IPS-NIHi7 (cell line): ENCODE measurements at regions not wholly inside any gene's neighbourhood (a gene's known extent, or its start where the extent isn't known, plus 50 kb on each side); places are given as distances from the start of the nearest gene placed in this dataset.

ENCODE experiments used
- DNase-seq: peaks from one replicate; pipeline ENCODE4 v3.0.0; 2012; ENCODE audit warnings: mixed read lengths; ENCODE audit errors: extremely low spot score

DNA sequence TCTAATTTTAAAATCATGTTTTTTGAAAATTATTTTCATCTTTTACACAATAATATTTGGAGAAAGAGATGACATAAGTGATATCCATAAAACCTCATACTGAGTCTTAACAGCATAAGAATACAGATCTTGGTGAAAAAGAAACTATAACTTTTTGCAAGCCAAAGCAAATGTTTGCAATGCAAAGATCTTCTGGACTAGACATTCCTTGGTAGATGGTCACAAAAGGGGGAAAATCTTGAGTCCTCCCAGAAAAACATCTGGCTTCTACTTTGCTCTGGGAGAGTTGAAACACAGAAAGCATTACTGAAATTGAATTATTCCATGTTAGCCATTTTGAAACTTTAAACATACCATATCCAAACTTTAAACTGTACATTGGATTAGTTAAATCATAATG is 308.2 kb downstream of the ANXA1 start:
- DNase-seq: no peak

DNA sequence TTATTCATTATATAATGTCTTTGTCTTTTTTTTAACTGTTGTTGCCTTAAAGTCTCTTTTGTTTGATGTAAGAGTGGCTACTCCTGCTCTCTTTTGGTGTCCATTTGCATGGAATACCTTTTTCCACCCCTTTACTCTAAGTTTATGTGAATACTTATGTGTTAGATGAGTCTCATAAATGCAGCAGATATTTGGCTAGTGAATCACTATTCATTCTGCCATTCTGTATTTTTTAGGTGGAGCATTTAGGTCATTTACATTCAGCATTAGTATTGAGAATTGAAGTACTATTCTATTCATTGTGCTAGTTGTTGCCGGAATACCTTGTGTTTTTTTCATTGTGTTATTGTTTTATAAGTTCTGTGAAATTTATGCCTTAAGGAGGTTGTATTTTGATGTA is 317.1 kb downstream of the ANXA1 start:
- DNase-seq: no peak

DNA sequence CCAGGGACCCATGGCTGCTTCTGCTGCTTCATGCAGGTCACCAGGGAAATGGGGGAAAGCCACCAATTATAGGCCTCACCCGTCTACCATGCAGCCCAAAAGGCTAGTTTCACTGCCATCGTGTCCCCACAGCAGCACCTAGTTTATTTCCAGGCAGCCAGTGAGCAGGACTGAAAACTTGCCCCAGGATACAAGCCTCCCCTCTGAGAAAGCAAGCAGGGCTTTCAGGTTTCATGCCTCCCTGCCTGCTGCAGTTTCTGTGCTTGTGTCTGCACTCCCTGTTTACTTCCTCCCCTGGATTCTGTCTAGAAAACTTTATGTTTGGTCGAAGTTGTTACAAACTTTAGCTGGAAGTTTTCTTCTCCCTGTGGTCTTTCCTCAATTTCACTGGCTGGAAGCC is 319.1 kb downstream of the ANXA1 start:
- no peak for DNase-seq

DNA sequence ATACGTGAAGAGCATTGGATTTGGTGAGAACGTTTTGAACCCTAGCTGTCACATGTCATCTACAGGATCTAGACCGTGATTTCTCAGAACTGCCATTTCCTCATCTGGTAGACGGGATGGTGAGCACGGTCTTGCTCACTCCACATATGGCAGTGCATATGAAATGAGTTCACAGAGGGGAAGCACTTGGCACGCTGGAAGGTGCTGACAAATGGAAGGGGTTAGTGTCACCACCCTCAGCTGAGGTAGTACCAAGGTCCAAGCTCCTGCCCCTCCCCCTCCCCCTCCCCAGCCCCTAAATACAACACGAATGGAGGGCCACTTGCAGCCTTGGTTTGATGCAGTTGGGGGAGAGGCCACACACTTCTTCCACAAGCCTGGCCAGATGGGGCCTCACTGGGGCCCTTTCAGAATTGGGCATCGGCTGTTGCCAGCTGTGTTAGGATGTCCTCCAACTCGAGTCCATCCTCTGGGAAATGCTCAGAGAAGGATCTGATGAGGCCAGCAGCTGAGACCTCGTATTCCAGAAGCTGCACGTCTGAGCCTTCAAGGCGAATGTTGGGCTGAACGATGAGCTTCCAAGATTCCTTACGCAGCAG is 322.4 kb downstream of the ANXA1 start:
- DNase-seq: no peak

DNA sequence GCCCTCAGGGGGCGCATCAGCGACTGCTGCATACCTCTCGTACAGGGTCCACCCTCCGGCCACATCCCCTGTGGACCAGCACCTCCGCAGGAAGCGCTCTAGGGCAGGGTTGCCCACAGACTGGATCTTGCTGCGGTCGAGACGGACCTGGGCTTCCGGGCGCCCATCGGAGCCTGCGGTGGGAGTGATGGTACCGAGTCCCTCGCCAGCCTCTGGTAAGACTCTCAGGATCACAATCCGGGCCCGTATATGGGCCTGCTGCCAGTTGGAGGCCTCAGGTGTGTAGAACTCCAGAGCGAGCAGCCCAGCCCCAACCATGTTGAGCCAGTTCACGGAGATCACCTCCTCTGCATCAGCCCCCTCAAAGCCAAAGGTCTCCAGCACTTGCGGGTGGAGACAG is 323.0 kb downstream of the ANXA1 start:
- DNase-seq: no peak

DNA sequence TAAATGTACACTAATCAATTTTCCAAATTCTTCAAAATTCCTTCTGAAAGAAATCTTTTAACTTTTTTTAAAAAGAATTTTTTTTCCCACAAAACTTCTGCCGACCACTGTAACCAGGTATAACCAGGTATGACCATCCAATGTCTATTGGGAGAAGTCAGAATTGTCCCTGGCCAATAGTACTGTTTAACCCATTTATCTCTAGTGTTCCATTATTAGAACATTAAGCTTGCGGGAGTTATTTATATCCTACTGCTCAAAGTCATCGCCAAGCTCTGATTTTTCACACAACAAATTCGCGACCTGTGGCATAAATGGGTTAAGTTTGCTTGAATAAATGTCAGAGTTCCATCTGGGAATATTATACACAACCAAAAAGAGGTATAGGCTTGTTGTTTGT is 343.2 kb downstream of the ANXA1 start:
- DNase-seq: no peak

DNA sequence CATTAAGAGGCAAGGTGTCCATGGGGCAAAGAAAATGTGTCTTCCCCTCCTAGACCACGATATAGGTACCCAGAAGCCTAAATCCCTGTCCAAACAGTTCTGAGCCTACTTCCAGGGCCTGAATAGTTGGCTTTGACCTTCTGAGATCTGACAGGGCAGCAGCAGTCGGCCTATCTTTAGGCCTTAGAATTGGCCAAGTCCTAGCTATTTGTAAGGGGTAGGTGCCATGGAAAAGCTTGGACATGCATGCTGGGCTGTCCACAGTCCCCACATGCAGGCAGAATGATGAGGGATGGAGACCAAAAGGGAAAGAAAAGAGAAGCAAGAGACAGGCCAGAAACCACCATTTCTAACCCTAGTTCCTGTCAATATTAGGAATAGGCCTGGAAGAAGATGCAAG is 346.1 kb downstream of the ANXA1 start:
- DNase-seq: no peak

DNA sequence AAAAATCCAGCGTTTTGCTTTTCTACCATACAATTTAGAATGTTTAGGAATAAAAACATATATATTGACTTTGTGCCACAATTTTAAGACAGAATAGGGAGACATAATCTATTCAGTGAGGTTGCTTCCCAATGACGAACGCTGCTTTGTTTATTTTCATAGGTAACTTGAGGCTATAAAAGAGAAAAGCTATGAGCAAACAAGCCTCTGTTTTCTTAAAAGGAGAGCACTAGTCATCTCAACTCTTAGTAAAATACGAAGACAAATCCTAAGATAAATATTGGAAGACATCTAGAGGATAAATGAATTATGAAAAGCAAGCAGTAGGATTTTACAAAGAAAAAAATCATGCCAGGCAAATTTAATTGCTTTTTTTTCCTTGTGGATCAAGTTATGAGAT is 363.6 kb downstream of the ANXA1 start:
- DNase-seq: no peak

DNA sequence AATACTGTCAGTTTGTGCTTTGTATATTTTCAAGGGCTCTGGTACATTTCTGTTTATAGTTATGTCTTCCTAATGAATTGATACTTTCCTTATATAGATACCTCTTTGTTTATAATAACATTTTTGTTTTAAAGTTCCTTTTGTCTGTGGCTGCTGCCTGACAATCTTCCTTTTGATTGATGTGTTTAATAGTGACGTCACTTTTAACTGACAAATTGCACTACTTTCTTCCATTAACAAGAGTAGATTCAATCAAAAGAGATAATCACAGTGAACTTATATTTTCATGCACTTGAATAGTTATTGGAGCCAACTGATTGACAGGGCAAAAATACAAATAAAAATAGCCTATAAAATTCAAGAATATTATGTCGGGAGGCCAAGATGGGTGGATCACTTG is 371.7 kb downstream of the ANXA1 start:
- DNase-seq: no peak

DNA sequence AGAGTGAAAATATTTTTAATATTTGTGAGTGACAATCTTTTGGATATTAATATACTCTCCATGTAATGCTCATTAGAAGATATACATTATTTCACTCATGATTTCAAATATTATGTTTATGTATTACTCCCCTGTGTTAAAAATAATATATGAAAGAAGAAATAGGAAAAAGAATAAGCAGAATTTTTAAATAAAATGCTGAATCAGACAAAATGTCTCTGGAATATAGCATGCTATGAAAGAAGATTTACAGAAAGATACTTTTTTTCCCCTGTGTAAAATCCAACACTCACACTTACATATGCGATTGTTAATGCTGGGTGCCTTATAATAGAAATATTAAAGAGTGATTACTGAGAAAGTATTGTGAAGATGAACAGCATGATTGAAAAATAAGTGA is 373.7 kb downstream of the ANXA1 start:
- DNase-seq: no peak

DNA sequence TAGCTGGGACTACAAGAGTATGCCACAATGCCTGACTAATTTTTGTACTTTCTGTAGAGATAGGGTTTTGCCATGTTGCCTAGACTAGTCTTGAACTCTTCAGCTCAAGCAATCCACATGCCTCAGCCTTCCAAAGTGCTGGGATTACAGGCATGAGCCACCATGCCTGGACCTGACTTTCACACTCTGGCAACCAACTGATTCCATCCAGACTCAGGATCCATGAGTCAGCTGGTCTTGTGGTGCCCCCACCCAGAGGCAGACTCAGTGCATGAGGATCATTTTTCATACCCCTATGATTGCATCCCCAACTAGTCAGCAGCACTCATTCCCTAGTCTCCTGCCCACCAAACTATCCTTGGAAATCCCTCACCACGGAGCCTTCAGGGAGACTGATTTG is 375.9 kb downstream of the ANXA1 start:
- no peak for DNase-seq

DNA sequence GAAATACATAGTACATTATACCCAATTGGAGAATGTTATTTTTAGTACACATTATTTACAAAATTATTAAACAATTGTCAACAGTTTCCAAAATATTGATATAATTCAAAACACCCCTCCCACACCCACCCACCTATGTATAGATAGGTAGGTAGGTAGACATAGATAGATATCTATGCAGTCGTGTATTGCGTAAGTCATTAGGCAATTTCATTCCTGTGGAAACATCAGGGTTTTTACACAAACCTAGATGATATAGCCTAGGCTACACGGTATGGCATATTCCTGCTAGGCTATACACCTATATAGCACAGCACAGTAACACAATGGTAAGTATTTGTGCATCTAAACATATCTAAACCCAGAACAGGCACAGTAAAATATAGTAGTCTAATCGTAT is 377.3 kb downstream of the ANXA1 start:
- no peak for DNase-seq

DNA sequence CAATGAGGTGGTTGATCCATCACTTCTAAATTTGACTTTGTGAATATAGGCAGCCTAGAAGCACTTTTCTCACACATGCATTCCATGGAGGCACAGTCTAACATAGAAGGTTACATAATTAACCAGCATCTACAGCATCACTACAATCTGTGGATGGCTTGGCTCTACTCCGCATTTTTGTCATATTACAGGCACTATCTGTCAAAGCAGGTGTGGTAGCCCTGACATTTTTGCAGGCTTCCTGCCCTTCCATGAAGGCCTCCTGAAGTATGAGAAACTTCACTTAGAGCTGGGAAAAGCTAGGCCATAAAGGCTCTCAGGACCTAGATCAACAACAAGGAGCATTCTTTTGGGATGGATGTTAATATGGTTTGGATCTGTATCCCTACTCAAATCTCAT is 378.0 kb downstream of the ANXA1 start:
- DNase-seq: no peak

DNA sequence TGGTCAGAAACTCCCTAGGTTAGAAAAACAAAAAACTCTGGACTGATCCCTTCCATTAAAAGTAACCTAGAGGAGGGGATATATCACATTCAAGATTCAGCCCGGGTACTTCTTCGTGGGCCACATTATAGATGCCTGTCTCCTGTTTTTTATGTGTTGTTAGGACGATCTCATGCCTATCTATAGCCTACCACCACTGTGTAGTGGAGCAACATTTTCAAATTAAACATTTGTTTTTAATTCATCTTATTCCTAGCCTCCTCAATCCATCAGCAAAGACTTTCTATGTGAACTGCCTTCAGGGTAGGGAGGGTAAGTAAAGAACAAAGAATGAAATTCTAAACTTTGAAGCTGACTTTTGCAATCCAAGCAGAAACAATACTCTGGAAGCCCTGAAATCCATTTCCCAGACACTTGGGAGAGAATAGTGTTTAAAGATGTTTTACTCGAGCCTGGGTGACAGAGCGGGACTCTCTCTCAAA is 379.4 kb downstream of the ANXA1 start:
- no peak for DNase-seq

DNA sequence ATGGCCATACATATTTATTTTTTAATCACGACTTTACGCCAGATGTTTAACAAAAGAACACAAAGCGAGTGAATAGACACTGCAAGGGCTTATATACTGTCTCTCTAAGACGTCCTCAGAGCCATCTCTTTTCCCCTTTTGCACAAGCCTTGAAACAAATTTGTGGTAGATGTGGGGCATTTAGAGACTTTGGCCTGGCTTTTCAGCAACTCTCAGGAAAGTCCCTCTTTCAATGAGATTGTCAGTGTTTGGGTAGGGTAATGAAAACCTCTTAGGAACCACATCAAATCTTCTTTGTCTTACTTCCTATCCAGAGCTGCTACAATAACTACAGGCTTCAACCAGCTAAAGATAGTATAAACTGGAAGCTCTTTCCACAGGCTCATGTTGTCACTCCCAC is 380.0 kb downstream of the ANXA1 start:
- DNase-seq: no peak

DNA sequence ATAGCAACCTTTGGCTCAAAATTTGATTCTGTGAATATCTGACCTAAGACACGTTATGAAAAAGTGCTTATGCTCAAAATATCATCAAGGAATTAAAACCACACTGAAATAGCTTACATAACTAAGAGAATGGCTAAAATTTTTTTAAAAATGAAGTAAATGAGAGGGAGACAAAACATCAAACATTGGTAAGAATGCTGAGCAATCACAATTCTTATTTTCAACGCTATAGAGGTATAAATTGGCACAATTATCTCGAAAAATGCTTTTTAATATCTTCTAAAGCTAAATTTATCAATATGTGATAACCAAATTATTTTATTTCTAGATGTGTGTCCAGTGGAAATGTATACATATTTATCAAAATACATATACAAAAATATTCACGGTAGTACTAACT is 381.3 kb downstream of the ANXA1 start:
- no peak for DNase-seq

DNA sequence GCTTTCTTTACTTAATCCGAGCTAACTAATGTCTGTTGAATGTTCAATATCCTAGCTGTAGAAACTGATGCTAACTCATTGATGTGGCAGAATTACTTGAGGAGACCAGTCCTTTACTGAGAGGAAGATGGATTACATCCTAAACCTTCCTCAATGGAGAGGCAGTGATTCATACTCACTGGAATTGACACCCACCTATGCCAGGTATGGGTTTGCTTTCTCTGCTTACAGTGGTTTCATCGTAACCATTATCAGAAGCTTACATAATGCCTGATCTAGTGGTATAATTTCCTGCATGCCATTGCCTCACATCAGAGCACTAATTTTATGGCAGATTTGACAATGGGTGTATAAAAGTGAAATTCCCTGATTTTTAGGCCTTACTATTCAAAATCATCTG is 384.7 kb downstream of the ANXA1 start:
- no peak for DNase-seq

DNA sequence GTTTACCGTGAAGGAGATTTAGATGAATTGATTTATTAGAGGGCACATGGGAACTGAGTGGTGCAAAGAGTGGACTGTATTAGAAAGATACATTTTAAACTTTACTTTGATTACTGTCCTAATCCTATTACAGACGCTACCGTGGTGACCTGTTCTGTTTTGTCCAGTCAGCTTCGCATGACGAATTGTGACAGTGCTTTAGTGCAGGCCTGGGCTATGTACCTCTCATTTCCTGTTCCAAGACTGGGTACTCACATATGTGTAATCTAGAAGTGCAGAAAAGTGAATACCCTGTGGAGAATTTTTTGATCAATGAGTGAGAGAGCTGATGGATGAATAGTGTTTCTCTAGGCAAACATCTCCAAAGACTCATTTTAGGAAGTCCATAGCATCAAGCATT is 385.9 kb downstream of the ANXA1 start:
- DNase-seq: no peak

DNA sequence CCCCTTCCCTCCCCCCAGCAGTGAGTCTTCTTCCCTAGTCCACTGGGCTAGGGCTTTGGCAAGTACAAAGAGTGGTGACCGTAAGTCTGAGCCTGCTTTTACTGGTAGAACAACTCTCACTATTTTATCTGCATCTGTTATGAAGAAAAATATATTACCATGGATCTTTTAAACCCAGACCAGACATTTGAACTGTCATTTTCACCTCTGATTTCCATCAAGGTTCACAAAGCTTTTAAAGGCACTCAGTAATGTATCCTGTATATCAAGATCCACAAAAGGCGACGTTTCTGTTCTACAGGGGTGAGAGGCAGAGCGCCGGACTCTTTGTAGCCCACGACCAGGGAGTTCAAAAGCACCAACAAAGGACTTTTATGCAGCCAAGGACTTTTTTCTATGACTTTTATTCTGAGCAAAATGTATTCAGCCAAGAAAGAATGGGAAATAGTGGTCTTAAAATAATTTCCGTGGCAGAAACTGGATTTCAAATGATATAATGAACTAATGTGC is 388.3 kb downstream of the ANXA1 start:
- DNase-seq: no peak

DNA sequence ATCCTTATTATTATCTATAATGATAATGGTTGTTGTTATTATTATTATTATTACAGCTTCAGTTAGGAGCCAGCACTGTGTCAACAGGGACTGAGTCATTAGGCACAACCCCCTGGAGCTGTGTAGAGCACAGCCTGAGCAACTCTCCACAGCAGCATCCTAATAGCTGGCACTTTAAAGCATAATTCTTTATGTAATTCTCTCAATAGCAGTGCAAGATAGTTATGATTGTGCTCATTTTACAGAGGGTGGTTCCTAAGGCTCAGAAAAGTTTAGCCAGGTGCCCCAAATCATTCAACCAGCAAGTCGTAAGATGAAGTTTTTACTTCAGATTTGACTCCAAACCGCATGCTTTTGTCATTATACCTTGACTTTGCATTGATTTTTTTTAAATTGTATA is 390.3 kb downstream of the ANXA1 start:
- no peak for DNase-seq

DNA sequence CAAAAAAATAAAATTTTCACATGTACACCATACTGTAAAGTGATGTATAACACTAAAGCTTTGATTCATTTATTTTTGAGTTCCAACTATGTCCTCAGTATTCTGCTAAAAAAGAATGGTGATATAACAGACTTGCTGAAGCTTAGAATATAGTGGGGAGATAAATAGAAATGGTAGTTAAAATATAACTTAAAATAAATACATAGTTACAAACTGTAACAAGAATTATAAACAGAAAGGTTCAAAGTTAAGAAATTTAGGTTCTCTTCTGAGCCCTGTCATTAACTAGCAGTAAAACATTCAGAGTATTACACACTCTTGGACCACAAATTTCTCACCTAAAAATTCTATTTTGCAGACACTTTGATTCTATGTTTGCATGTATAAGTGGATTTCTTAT is 392.1 kb downstream of the ANXA1 start:
- DNase-seq: no peak

DNA sequence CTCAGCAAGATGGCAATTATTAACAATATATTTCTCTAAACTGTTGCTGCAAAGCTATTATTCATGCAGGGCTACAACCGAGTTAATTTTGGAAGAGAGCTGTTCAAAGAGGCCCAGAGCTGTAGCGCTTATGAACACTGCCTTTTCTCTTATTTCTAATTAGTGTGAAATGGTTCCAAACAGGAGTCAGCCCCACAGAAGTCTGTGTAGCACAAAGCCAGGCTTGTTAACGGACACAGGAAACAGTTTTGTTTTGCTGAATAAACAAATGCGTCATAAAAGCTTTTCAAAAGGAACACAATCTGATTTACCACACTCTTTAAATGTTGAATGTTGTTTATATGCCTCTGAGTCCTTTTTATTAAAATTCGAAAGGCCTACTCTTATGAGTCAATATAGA is 396.5 kb downstream of the ANXA1 start:
- no peak for DNase-seq

DNA sequence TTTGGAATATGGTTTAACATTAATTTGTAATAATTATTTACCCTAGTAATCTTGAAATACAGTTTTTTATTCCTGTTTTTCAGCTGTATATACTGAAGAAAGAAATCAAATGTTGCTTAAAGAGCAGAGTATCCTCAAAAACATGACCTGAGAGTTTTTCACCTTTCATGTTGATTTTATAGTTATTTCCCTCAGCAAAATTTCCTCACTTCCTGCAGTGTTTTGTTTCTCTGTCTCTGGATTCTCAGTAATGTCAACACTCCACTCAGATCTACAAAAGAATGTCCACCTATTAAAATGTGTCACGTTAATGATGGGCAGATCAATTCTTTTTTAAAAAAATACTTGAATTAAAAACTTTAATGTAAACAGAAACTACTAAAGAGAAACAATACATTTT is 398.3 kb downstream of the ANXA1 start:
- no peak for DNase-seq

DNA sequence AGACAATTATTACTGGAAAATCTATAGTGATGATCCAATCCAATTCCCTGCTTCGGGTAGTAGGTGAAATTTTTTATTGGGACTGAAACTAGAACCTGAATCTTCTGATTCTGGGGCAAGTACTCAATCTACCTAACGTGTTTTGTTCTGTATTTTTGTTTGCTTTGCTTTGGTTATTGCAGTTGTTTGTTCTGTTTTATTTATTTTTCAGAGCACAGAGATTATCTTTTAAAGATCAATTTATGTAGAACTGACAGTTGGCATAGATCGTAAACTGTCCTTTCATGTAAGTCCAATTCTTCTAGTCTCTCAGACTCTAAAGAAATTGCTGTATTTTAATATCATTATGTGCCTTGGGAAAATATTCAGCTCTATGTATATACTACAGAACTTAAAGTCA is 401.6 kb downstream of the ANXA1 start:
- no peak for DNase-seq
